HEK293T (cell line): ENCODE measurements at regions not wholly inside any gene's neighbourhood (a gene's known extent, or its start where the extent isn't known, plus 50 kb on each side); places are given as distances from the start of the nearest gene placed in this dataset.

ENCODE experiments used
- FOXM1 ChIP-seq: fragments of 450-650 bp; IDR thresholded peaks from 2 replicates; pipeline ENCODE4 v1.6.1; 2017; ENCODE audit warnings: mild to moderate bottlenecking, borderline replicate concordance
- HDGF ChIP-seq: fragments of 450-650 bp; IDR thresholded peaks from 2 replicates; pipeline ENCODE4 v1.6.1; 2017; ENCODE audit warnings: antibody characterized with exemption, borderline replicate concordance
- L3MBTL2 ChIP-seq: fragments of 450-650 bp; conservative IDR thresholded peaks from 2 replicates; pipeline ENCODE4 v1.6.1; 2016; ENCODE audit warnings: mild to moderate bottlenecking
- NFRKB ChIP-seq: fragments of 450-650 bp; IDR thresholded peaks from 2 replicates; pipeline ENCODE4 v1.6.1; 2016; ENCODE audit warnings: mild to moderate bottlenecking, moderate library complexity
- SP1 ChIP-seq: fragments of 450-650 bp; IDR thresholded peaks from 2 replicates; pipeline ENCODE4 v1.6.1; 2017
- SUZ12 ChIP-seq: fragments of 450-650 bp; IDR thresholded peaks from 2 replicates; pipeline ENCODE4 v1.6.1; 2016; ENCODE audit warnings: mild to moderate bottlenecking

DNA sequence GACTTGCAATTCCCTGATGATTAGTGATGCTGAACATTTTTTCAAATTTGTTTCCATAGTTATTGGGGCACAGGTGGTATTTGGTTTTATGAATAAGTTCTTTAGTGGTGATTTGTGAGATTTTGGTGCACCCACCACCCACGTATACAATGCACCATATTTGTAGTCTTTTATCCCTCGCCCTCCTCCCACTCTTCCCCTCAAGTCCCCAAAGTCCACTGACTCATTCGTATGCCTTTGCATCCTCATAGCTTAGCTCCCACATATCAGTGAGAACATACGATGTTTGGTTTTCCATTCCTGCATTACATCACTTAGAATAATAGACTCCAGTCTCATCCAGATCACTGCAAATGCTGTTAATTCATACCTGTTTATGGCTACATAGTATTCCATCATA, 167.3 kb downstream of the MYLK4 start:
- TF ChIP-seq FOXM1 (no peak), SUZ12 (no peak), SP1 (no peak), HDGF (no peak), NFRKB (no peak), L3MBTL2 (no peak)
